Testis (tissue), 2 donors: ENCODE measurements at regions not wholly inside any gene's neighbourhood (a gene's known extent, or its start where the extent isn't known, plus 50 kb on each side); places are given as distances from the start of the nearest gene placed in this dataset.

ENCODE experiments used
- CTCF ChIP-seq, 3 experiments: fragments of 450-650 bp in 2 of 3; fragments of 200-600 bp in 1 of 3; sonication (generic) in 1 of 3; IDR thresholded peaks; one replicate each; pipeline ENCODE4 v1.5.1; 2016 to 2019; ENCODE audit warnings: antibody characterized with exemption in 3 of 3, mild to moderate bottlenecking in 2 of 3, moderate library complexity in 1 of 3
- POLR2A ChIP-seq: fragments of 450-650 bp; IDR thresholded peaks from one replicate; pipeline ENCODE4 v1.6.1; 2017; ENCODE audit warnings: antibody characterized with exemption, mild to moderate bottlenecking, moderate library complexity

GRCh38 chr6:151723152-151723551 lies 84.3 kb upstream of the ESR1 start:
- TF ChIP-seq CTCF (IDR thresholded peaks at IDR 0.05) (no peak), POLR2A (no peak)
